ENCODE measurements at regions not wholly inside any gene's neighbourhood (a gene's known extent, or its start where the extent isn't known, plus 50 kb on each side); places are given as distances from the start of the nearest gene placed in this dataset.

DNA sequence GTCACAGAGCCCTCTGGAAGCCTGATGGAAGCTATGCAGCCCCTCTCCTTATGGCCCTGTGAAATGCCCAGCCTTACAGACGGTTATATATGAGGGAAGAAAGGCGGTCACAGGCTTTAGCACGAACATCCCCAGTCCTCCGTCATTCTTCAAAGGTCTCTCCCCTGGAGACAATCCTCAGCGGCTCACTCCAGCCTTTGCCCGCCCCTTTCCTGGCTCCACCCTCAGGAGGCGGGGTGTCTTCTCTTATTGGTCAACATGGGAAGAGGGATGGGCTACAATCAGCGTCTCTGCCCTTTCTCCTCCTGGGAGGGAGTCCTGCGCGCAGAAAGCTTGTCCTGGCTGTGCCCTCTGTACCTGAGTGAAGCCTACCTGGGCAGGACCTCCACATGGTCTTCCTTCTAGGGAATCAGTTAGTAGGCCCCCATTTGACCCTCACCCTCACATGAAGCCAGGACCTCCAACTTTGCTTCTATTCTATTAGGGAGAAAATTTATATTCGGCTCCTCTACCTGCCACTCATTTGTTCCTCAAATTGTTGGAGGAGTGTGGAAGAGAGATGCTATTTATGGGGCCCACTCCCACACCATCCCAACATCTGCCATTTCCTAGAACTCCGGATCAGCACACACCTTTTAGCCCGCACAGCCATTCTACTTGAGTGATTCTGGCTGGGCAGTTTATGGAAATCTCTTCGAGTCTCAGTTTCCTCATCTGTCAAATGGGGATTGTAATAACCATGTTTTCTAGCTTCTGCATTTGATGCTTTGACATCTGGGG lies 112.9 kb upstream of the SLC6A11 start:
- Histone ChIP-seq H2AFZ (ENCODE audit: low read length) (no peak overlapping the region), H3K9ac (ENCODE audit: insufficient read depth, low read depth, low read length) (no peak overlapping the region), H3K27ac (ENCODE audit: extremely low read length, insufficient read depth, low read length) (no peak overlapping the region), H3K79me2 (ENCODE audit: insufficient read depth, low read length) (no peaks in the 10 kb centered on the region), H3K36me3 (replicated peaks in 1 of 2; ENCODE audit: control insufficient read depth in 1 of 2, insufficient read depth in 2 of 2, low read length in 2 of 2) (no peaks in the 10 kb centered on the region), H3K4me2 (ENCODE audit: low read depth, low read length) (no peak overlapping the region), H3K4me3 (replicated peaks in 1 of 3; ENCODE audit: insufficient read depth in 1 of 3, low read depth in 2 of 3, low read length in 3 of 3) (no peak overlapping the region), H3K27me3 (ENCODE audit: control insufficient read depth in 1 of 2, insufficient read depth in 2 of 2, low read length in 2 of 2) (peaks cover 2 to 25% of the 10 kb centered on the region in 2 experiments), H4K20me1 (ENCODE audit: insufficient read depth, low read length) (no peaks in the 10 kb centered on the region), H3K9me3 (ENCODE audit: low read length) (no peaks in the 10 kb centered on the region), H3K4me1 (ENCODE audit: insufficient read depth, low read length) (no peaks in the 10 kb centered on the region)
- in situ Hi-C loops (cut with HindIII; ENCODE audit: extremely low pct_ligation_motif_present, low pct_unique_long_range_greater_than_20kb), result no loop called here
- intact Hi-C loops (cut with micrococcal nuclease; ENCODE audit: unreplicated experiment), result no loop called here
- ChIA-PET CTCF (ENCODE audit: low intra/inter-chr PET ratio, low total read pairs) (no interaction called here), POLR2A (no interaction called here)
- 18% methylated on average over 10 of the region's 14 CpGs for WGBS (ENCODE audit: low lambda C conversion rate)
- no peak for DNase-seq (ENCODE audit: low spot score)
- no TSS peak for BruUV-seq (replicated peaks)
- FAIRE-seq, result no peak
- TF ChIP-seq ARID2 (CRISPR knock-in tag; IDR thresholded peaks at IDR 0.05; ENCODE audit: borderline replicate concordance) (no peak), ZNF367 (CRISPR knock-in tag; IDR thresholded peaks at IDR 0.05; ENCODE audit: borderline replicate concordance) (no peak), ZNF614 (CRISPR knock-in tag; IDR thresholded peaks at IDR 0.05; ENCODE audit: borderline replicate concordance) (no peak), BHLHE40 (IDR thresholded peaks at IDR 0.05; ENCODE audit: low read length) (no peak), POGZ (CRISPR knock-in tag; IDR thresholded peaks at IDR 0.05) (no peak), ZNF18 (CRISPR knock-in tag; IDR thresholded peaks at IDR 0.05; ENCODE audit: insufficient replicate concordance) (no peak), SYNCRIP (IDR thresholded peaks at IDR 0.05; ENCODE audit: insufficient read depth, low read depth, low read length) (no peak), KDM5A (IDR thresholded peaks at IDR 0.05; ENCODE audit: borderline replicate concordance, low read length) (no peak), HNRNPLL (IDR thresholded peaks at IDR 0.05; ENCODE audit: low read depth, low read length, poor library complexity, severe bottlenecking) (no peak), ZFP36 (IDR thresholded peaks at IDR 0.05; ENCODE audit: borderline replicate concordance, low read depth, low read length, partially characterized antibody) (no peak), ZNF235 (CRISPR knock-in tag; IDR thresholded peaks at IDR 0.05; ENCODE audit: borderline replicate concordance) (no peak), MIXL1 (CRISPR knock-in tag; IDR thresholded peaks at IDR 0.05) (no peak), ZNF780A (CRISPR knock-in tag; IDR thresholded peaks at IDR 0.05) (no peak), JUN (CRISPR knock-in tag; IDR thresholded peaks at IDR 0.05) (no peak), ZSCAN25 (CRISPR knock-in tag; IDR thresholded peaks at IDR 0.05) (no peak), ZNF607 (CRISPR knock-in tag; IDR thresholded peaks at IDR 0.05; ENCODE audit: borderline replicate concordance) (no peak)
- TF ChIP-seq, protein P1, sequence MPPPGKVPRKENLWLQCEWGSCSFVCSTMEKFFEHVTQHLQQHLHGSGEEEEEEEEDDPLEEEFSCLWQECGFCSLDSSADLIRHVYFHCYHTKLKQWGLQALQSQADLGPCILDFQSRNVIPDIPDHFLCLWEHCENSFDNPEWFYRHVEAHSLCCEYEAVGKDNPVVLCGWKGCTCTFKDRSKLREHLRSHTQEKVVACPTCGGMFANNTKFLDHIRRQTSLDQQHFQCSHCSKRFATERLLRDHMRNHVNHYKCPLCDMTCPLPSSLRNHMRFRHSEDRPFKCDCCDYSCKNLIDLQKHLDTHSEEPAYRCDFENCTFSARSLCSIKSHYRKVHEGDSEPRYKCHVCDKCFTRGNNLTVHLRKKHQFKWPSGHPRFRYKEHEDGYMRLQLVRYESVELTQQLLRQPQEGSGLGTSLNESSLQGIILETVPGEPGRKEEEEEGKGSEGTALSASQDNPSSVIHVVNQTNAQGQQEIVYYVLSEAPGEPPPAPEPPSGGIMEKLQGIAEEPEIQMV (CRISPR knock-in tag; IDR thresholded peaks at IDR 0.05; ENCODE audit: low read depth), result no peak
- peak; percentile 78 for ATAC-seq

Measured in HepG2 (cell line).